HG02943 (cell line): ENCODE measurements at regions not wholly inside any gene's neighbourhood (a gene's known extent, or its start where the extent isn't known, plus 50 kb on each side); places are given as distances from the start of the nearest gene placed in this dataset.
"Not testable (repeated sequence)": the region's sequence is repeated elsewhere in the genome, so short reads cannot be mapped to it uniquely, and the experiment has no call there.

ENCODE experiments used
- ATAC-seq: cut with Tn5 transposase; IDR thresholded peaks from one replicate; pipeline ENCODE4 v1.9.1; 2021; ENCODE audit warnings: mild to moderate bottlenecking, low read depth, moderate library complexity; ENCODE audit not compliant: unreplicated experiment

GRCh38 chrX:25442499-25442898 lies 426.7 kb upstream of the ARX start:
- ATAC-seq, result no peak

GRCh38 chrX:25433307-25433706 lies 417.5 kb upstream of the ARX start:
- ATAC-seq, result no peak

- ATAC-seq, result no peak
These were observed 416.6 kb upstream of the ARX start for GRCh38 chrX:25432396-25432795.

GRCh38 chrX:25427873-25428555 lies 412.2 kb upstream of the ARX start:
- ATAC-seq, result no peak

- not testable (repeated sequence) for ATAC-seq
These were observed 388.4 kb upstream of the ARX start for GRCh38 chrX:25404163-25404562.

GRCh38 chrX:25389266-25389665 lies 373.5 kb upstream of the ARX start:
- ATAC-seq, result no peak

- no peak for ATAC-seq
These were observed 367.4 kb upstream of the ARX start for GRCh38 chrX:25383196-25383595.

- no peak for ATAC-seq
These were observed 340.7 kb upstream of the ARX start for GRCh38 chrX:25356456-25356855.

- no peak for ATAC-seq
These were observed 328.6 kb upstream of the ARX start for GRCh38 chrX:25344161-25344936.

- ATAC-seq, result no peak
These were observed 327.3 kb upstream of the ARX start for GRCh38 chrX:25343060-25343459.

- ATAC-seq, result no peak
These were observed 322.1 kb upstream of the ARX start for GRCh38 chrX:25337841-25338240.

- no peak for ATAC-seq
These were observed 285.2 kb upstream of the ARX start for GRCh38 chrX:25300994-25301393.

GRCh38 chrX:25296850-25297249 lies 281.1 kb upstream of the ARX start:
- ATAC-seq, result no peak

GRCh38 chrX:25295466-25295865 lies 279.7 kb upstream of the ARX start:
- no peak for ATAC-seq

GRCh38 chrX:25290132-25290531 lies 274.4 kb upstream of the ARX start:
- no peak for ATAC-seq

- ATAC-seq, result no peak
These were observed 272.9 kb upstream of the ARX start for GRCh38 chrX:25288676-25289075.

- no peak for ATAC-seq
These were observed 271.8 kb upstream of the ARX start for GRCh38 chrX:25287521-25287920.

- ATAC-seq, result no peak
These were observed 269.8 kb upstream of the ARX start for GRCh38 chrX:25285598-25285997.

- ATAC-seq, result no peak
These were observed 263.7 kb upstream of the ARX start for GRCh38 chrX:25279510-25279909.

- no peak for ATAC-seq
These were observed 262.6 kb upstream of the ARX start for GRCh38 chrX:25278341-25278740.

GRCh38 chrX:25277574-25277973 lies 261.8 kb upstream of the ARX start:
- no peak for ATAC-seq

- ATAC-seq, result no peak
These were observed 259.4 kb upstream of the ARX start for GRCh38 chrX:25275159-25275558.
